IMR-90 (cell line): ENCODE measurements at regions not wholly inside any gene's neighbourhood (a gene's known extent, or its start where the extent isn't known, plus 50 kb on each side); places are given as distances from the start of the nearest gene placed in this dataset.

Experiments
- ATAC-seq: fragments of 200-7000 bp; cut with Tn5 transposase; 2 replicates; pipeline ENCODE4 v1.9.1; 2020; ENCODE audit warnings: low read depth, mild to moderate bottlenecking, moderate library complexity
- BruUV-seq: library from RNA; stranded (reverse); fragments of 400-500 nt; replicated peaks from 2 replicates; lab custom pipeline; 2021; lab: Mats Ljungman, UMichigan
- CTCF ChIA-PET: fragments of 300-600 bp; formaldehyde crosslinking; extraction: SDS; loops from one replicate; lab custom pipeline; 2021; ENCODE audit warnings: antibody characterized with exemption; lab: Yijun Ruan, JAX
- POLR2A ChIA-PET: fragments of 300-600 bp; sonication (Branson Sonifier 250); formaldehyde crosslinking; loops from one replicate; lab custom pipeline; 2022; ENCODE audit warnings: antibody characterized with exemption; ENCODE audit not compliant: unreplicated experiment; lab: Charles Lee
- DNase-seq: peaks from one replicate; pipeline ENCODE4 v3.0.0; 2013
- H2AFZ ChIP-seq: replicated peaks from 2 replicates; pipeline ENCODE3; 2013; ENCODE audit warnings: low read length, mild to moderate bottlenecking; ENCODE audit not compliant: poor library complexity
- H2AK5ac ChIP-seq: 2 replicates; pipeline ENCODE4 v1.6.1; 2013; ENCODE audit warnings: low read depth, low read length, inconsistent platforms
- H2AK9ac ChIP-seq: replicated peaks from 2 replicates; pipeline ENCODE3; 2013; ENCODE audit warnings: mild to moderate bottlenecking, low read depth, low read length, moderate library complexity; ENCODE audit not compliant: poor library complexity
- H2BK120ac ChIP-seq: 2 replicates; pipeline ENCODE4 v1.6.1; 2013; ENCODE audit warnings: low read depth, low read length, inconsistent platforms
- H2BK15ac ChIP-seq: 3 replicates; pipeline ENCODE4 v1.6.1; 2013; ENCODE audit warnings: low read depth, low read length, inconsistent platforms
- H2BK20ac ChIP-seq: 2 replicates; pipeline ENCODE4 v1.6.1; 2013; ENCODE audit warnings: low read depth, mild to moderate bottlenecking, inconsistent platforms, low read length, moderate library complexity
- H2BK5ac ChIP-seq: 2 replicates; pipeline ENCODE4 v1.6.1; 2013; ENCODE audit warnings: mild to moderate bottlenecking, low read depth, low read length, inconsistent platforms; ENCODE audit not compliant: poor library complexity, severe bottlenecking
- H3K14ac ChIP-seq: replicated peaks from 2 replicates; pipeline ENCODE4 v1.6.1; 2013; ENCODE audit warnings: low read depth, low read length, inconsistent platforms
- H3K18ac ChIP-seq: 2 replicates; pipeline ENCODE4 v1.6.1; 2013; ENCODE audit warnings: low read depth, low read length, control low read depth
- H3K23ac ChIP-seq: 2 replicates; pipeline ENCODE4 v1.6.1; 2013; ENCODE audit warnings: low read depth, low read length, inconsistent platforms
- H3K27ac ChIP-seq: 2 replicates; pipeline ENCODE4 v1.5.1; 2013; ENCODE audit warnings: mild to moderate bottlenecking, control low read depth, low read length; ENCODE audit not compliant: insufficient read depth
- H3K27me3 ChIP-seq: 2 replicates; pipeline ENCODE4 v1.6.1; 2013; ENCODE audit warnings: low read length; ENCODE audit not compliant: control insufficient read depth, insufficient read depth
- H3K36me3 ChIP-seq: 2 replicates; pipeline ENCODE4 v1.6.1; 2013; ENCODE audit warnings: low read length, mixed read lengths; ENCODE audit not compliant: control insufficient read depth, insufficient read depth
- H3K4ac ChIP-seq: 2 replicates; pipeline ENCODE4 v1.6.1; 2013; ENCODE audit warnings: low read depth, low read length, inconsistent platforms
- H3K4me1 ChIP-seq: 2 replicates; pipeline ENCODE4 v1.6.1; 2013; ENCODE audit warnings: low read length, mixed read lengths; ENCODE audit not compliant: control insufficient read depth, insufficient read depth
- H3K4me2 ChIP-seq: 2 replicates; pipeline ENCODE4 v1.6.1; 2013; ENCODE audit warnings: low read depth, mild to moderate bottlenecking, control low read depth, low read length, moderate library complexity
- H3K4me3 ChIP-seq: 2 replicates; pipeline ENCODE4 v1.5.1; 2013; ENCODE audit warnings: low read depth, mild to moderate bottlenecking, control low read depth, low read length, moderate library complexity; ENCODE audit not compliant: insufficient read depth
- H3K56ac ChIP-seq: 2 replicates; pipeline ENCODE4 v1.6.1; 2013; ENCODE audit warnings: low read length, inconsistent platforms; ENCODE audit not compliant: insufficient read depth; ENCODE audit errors: extremely low read depth
- H3K79me1 ChIP-seq, 2 experiments: 2 replicates each; pipeline ENCODE4 v1.6.1; 2013; ENCODE audit warnings: low read length in 2 of 2, inconsistent platforms in 1 of 2, low read depth in 1 of 2
- H3K9ac ChIP-seq: 2 replicates; pipeline ENCODE4 v1.6.1; 2013; ENCODE audit warnings: low read depth, low read length, control low read depth
- H3K9me1 ChIP-seq: 2 replicates; pipeline ENCODE4 v1.6.1; 2013; ENCODE audit warnings: low read length, inconsistent platforms; ENCODE audit not compliant: insufficient read depth
- H3K9me3 ChIP-seq: 2 replicates; pipeline ENCODE4 v1.6.1; 2013; ENCODE audit warnings: low read length; ENCODE audit not compliant: control insufficient read depth, insufficient read depth
- H4K20me1 ChIP-seq: 2 replicates; pipeline ENCODE4 v1.6.1; 2013; ENCODE audit warnings: low read length, inconsistent platforms; ENCODE audit not compliant: insufficient read depth
- H4K5ac ChIP-seq: 2 replicates; pipeline ENCODE4 v1.6.1; 2013; ENCODE audit warnings: mild to moderate bottlenecking, low read depth, low read length, control low read depth
- H4K8ac ChIP-seq, 2 experiments: 2 replicates each; pipeline ENCODE4 v1.6.1; 2013; ENCODE audit warnings: low read depth in 2 of 2, low read length in 2 of 2, control low read depth in 1 of 2, inconsistent platforms in 1 of 2
- H4K91ac ChIP-seq: 2 replicates; pipeline ENCODE4 v1.6.1; 2013; ENCODE audit warnings: low read depth, low read length, inconsistent platforms; ENCODE audit not compliant: insufficient read depth
- BHLHE40 ChIP-seq: fragments of 150-350 bp; IDR thresholded peaks from 2 replicates; pipeline ENCODE4 v1.6.1; 2016; ENCODE audit warnings: mild to moderate bottlenecking, low read depth, low read length
- CEBPB ChIP-seq: IDR thresholded peaks from 2 replicates; pipeline ENCODE4 v1.6.1; 2012; ENCODE audit warnings: low read depth, low read length, improper control_type of control experiment
- CHD1 ChIP-seq: IDR thresholded peaks from 2 replicates; pipeline ENCODE4 v1.6.1; 2012; ENCODE audit warnings: low read depth, low read length, improper control_type of control experiment
- ELK1 ChIP-seq: fragments of 150-350 bp; IDR thresholded peaks from 2 replicates; pipeline ENCODE4 v1.6.1; 2016; ENCODE audit warnings: low read depth, mild to moderate bottlenecking, low read length, moderate library complexity, borderline replicate concordance
- FOS ChIP-seq: fragments of 150-350 bp; IDR thresholded peaks from 2 replicates; pipeline ENCODE4 v1.6.1; 2016; ENCODE audit warnings: low read depth, low read length
- MAFK ChIP-seq: IDR thresholded peaks from 2 replicates; pipeline ENCODE4 v1.6.1; 2012; ENCODE audit warnings: low read depth, low read length, improper control_type of control experiment
- MAZ ChIP-seq: IDR thresholded peaks from 2 replicates; pipeline ENCODE4 v1.6.1; 2012; ENCODE audit warnings: low read depth, mild to moderate bottlenecking, low read length, improper control_type of control experiment, moderate library complexity, borderline replicate concordance
- MXI1 ChIP-seq: IDR thresholded peaks from 2 replicates; pipeline ENCODE4 v1.6.1; 2012; ENCODE audit warnings: low read depth, mild to moderate bottlenecking, low read length, moderate library complexity, borderline replicate concordance
- NFE2L2 ChIP-seq: fragments of 150-350 bp; IDR thresholded peaks from 2 replicates; pipeline ENCODE4 v1.6.1; 2016; ENCODE audit warnings: low read depth, mild to moderate bottlenecking, low read length
- POLR2A ChIP-seq: IDR thresholded peaks from 2 replicates; pipeline ENCODE4 v1.6.1; 2012; ENCODE audit warnings: mild to moderate bottlenecking, low read depth, low read length
- RAD21 ChIP-seq: IDR thresholded peaks from 2 replicates; pipeline ENCODE4 v1.6.1; 2012; ENCODE audit warnings: low read length, improper control_type of control experiment
- RCOR1 ChIP-seq: IDR thresholded peaks from 2 replicates; pipeline ENCODE4 v1.6.1; 2012; ENCODE audit warnings: mild to moderate bottlenecking, low read length, improper control_type of control experiment; ENCODE audit not compliant: insufficient replicate concordance
- RFX5 ChIP-seq: IDR thresholded peaks from 2 replicates; pipeline ENCODE4 v1.8.0; 2012; ENCODE audit warnings: low read depth, mild to moderate bottlenecking, low read length, moderate library complexity
- SMC3 ChIP-seq: fragments of 150-350 bp; IDR thresholded peaks from 2 replicates; pipeline ENCODE4 v1.6.1; 2016; ENCODE audit warnings: low read depth, mild to moderate bottlenecking, antibody characterized with exemption, low read length, moderate library complexity
- WGBS, 2 experiments: methylation state at CpG; one replicate each; pipeline versions ENCODE4 v1.1.5 to v1.1.7; 2013; ENCODE audit warnings: missing lambda C conversion rate in 2 of 2; ENCODE audit not compliant: insufficient read length in 1 of 2; ENCODE audit errors: extremely low coverage in 2 of 2; 5-methylcytosine and 5-hydroxymethylcytosine counted together
- dilution Hi-C: fragments of 300-500 bp; cut with HindIII; formaldehyde crosslinking; loops from one replicate; pipeline ENCODE4 v1.14.3; 2018; ENCODE audit warnings: low sequenced_read_pairs; ENCODE audit not compliant: unreplicated experiment
- in situ Hi-C: fragments of 300-500 bp; cut with MboI; formaldehyde crosslinking; loops from 3 replicates; pipeline ENCODE4 v1.14.3; 2019; ENCODE audit warnings: low sequenced_read_pairs, inconsistent platforms, mixed read lengths
- intact Hi-C: fragments of 100-400 bp; cut with micrococcal nuclease; formaldehyde crosslinking; loops from 2 replicates; pipeline ENCODE4 v1.10.0; 2022
- TF ChIP-seq, protein P1 (sequence below): conservative IDR thresholded peaks from 2 replicates; pipeline ENCODE4 v1.5.1; 2012; ENCODE audit warnings: mild to moderate bottlenecking, low read depth, low read length, improper control_type of control experiment
- TF ChIP-seq, protein P2 (sequence below): fragments of 150-350 bp; IDR thresholded peaks from 2 replicates; pipeline ENCODE4 v1.6.1; 2017; ENCODE audit warnings: mild to moderate bottlenecking, antibody characterized with exemption, low read length, low read depth

DNA sequence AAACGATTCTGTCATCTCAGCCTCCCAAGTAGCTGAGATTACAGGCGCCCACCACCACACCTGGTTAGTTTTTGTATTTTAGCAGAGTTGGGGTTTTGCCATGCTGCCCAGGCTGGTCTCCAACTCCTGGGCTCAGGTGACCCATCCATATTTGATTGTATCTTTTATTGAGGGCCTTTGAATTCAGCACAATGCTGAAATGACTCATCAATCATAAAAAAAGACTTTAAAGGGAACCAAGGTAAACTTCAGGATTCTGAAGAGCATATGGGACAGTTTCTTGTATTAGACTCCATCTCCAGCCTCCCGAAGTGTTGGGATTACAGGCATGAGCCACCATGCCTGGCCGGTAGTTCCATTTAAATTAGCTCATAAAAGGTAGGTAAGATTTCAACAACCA is 232.2 kb downstream of the SETD4 start:
- no peak overlapping the region for H3K4me2 ChIP-seq
- intact Hi-C loops (no loop called here), dilution Hi-C loops (no loop called here), in situ Hi-C loops (no loop called here)
- no peak overlapping the region for H2BK15ac ChIP-seq
- ChIA-PET POLR2A (no interaction called here), CTCF (interaction anchor here (0.6 kb wide), 1 partner anchor 160 kb away, joined by 4 read pairs; no protein-coding TSS in a partner anchor)
- no peak overlapping the region for H3K18ac ChIP-seq
- H2BK20ac ChIP-seq, result no peak overlapping the region
- no peak for DNase-seq
- H3K14ac ChIP-seq, result no peak overlapping the region
- H3K9me3 ChIP-seq, result no peaks in the 10 kb centered on the region
- no peak overlapping the region for H3K27ac ChIP-seq
- H3K4ac ChIP-seq, result no peak overlapping the region
- ATAC-seq, result no peak
- H3K4me1 ChIP-seq, result no peaks in the 10 kb centered on the region
- no peaks in the 10 kb centered on the region; the same call in 1 of the 2 replicates for H3K27me3 ChIP-seq
- H4K8ac ChIP-seq, result no peak overlapping the region
- H2BK120ac ChIP-seq, result no peak overlapping the region
- no peaks in the 10 kb centered on the region for H3K79me1 ChIP-seq
- no peak overlapping the region for H2BK5ac ChIP-seq
- no peak overlapping the region for H4K5ac ChIP-seq
- no peak overlapping the region for H2AFZ ChIP-seq
- H4K91ac ChIP-seq, result no peak overlapping the region
- H3K4me3 ChIP-seq, result no peak overlapping the region
- H4K20me1 ChIP-seq, result no peaks in the 10 kb centered on the region
- WGBS, 2 experiments, result no CpG with 5 or more reads among the region's 4 CpGs
- no peak overlapping the region for H2AK9ac ChIP-seq
- no peak overlapping the region for H3K9ac ChIP-seq
- no peak overlapping the region for H3K23ac ChIP-seq
- no TSS peak for BruUV-seq
- TF ChIP-seq, protein P1, sequence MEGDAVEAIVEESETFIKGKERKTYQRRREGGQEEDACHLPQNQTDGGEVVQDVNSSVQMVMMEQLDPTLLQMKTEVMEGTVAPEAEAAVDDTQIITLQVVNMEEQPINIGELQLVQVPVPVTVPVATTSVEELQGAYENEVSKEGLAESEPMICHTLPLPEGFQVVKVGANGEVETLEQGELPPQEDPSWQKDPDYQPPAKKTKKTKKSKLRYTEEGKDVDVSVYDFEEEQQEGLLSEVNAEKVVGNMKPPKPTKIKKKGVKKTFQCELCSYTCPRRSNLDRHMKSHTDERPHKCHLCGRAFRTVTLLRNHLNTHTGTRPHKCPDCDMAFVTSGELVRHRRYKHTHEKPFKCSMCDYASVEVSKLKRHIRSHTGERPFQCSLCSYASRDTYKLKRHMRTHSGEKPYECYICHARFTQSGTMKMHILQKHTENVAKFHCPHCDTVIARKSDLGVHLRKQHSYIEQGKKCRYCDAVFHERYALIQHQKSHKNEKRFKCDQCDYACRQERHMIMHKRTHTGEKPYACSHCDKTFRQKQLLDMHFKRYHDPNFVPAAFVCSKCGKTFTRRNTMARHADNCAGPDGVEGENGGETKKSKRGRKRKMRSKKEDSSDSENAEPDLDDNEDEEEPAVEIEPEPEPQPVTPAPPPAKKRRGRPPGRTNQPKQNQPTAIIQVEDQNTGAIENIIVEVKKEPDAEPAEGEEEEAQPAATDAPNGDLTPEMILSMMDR, result no peak
- TF ChIP-seq CHD1, result no peak
- TF ChIP-seq BHLHE40, result no peak
- no peak for TF ChIP-seq CEBPB
- TF ChIP-seq MAZ, result no peak
- no peak for TF ChIP-seq POLR2A
- no peak for TF ChIP-seq SMC3
- TF ChIP-seq FOS, result no peak
- no peak for TF ChIP-seq NFE2L2
- no peak for TF ChIP-seq MXI1
- TF ChIP-seq MAFK, result no peak
- no peak for TF ChIP-seq RCOR1
- TF ChIP-seq ELK1, result no peak
- TF ChIP-seq RFX5, result no peak
- TF ChIP-seq, protein P2, sequence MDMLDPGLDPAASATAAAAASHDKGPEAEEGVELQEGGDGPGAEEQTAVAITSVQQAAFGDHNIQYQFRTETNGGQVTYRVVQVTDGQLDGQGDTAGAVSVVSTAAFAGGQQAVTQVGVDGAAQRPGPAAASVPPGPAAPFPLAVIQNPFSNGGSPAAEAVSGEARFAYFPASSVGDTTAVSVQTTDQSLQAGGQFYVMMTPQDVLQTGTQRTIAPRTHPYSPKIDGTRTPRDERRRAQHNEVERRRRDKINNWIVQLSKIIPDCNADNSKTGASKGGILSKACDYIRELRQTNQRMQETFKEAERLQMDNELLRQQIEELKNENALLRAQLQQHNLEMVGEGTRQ, result no peak
- TF ChIP-seq RAD21, result no peak
- H3K36me3 ChIP-seq, result no peaks in the 10 kb centered on the region
- H3K9me1 ChIP-seq, result no peaks in the 10 kb centered on the region
- H2AK5ac ChIP-seq, result no peak overlapping the region
- no peak overlapping the region for H3K56ac ChIP-seq
